CD4-positive, alpha-beta T cell treated with Interleukin-17A for 4 hours (primary cell): ENCODE measurements at regions not wholly inside any gene's neighbourhood (a gene's known extent, or its start where the extent isn't known, plus 50 kb on each side); places are given as distances from the start of the nearest gene placed in this dataset.
"Not testable (repeated sequence)": the region's sequence is repeated elsewhere in the genome, so short reads cannot be mapped to it uniquely, and the experiment has no call there.

Experiments used
- DNase-seq: peaks from one replicate; pipeline ENCODE4 v3.0.0-alpha.2; 2020; ENCODE audit warnings: mixed read lengths

GRCh38 chr10:94238006-94238617, 124.6 kb downstream of the NOC3L start:
- no peak for DNase-seq

GRCh38 chr10:94239696-94240095, 123.0 kb downstream of the NOC3L start:
- no peak for DNase-seq

DNA sequence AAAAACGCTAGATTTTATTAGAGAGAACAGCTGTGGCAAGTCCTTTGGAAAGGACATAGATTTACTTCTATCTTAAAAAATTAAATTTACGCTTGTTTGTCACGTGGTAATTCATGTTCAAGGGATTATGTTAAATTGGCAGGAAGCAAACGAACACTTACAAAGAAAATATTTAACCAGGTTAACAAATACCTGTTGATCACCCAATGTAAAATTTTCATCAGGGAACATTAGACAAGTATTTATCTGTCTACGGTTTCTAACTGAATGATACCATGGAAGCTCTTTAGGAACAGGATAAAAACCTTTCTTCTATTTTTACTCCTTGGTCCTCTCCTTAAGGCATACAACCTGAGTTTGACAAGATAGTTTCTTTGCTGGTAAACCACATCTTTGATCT, 122.2 kb downstream of the NOC3L start:
- DNase-seq: no peak

- DNase-seq: no peak
Observed at GRCh38 chr10:94240901-94241300, 121.8 kb downstream of the NOC3L start.

GRCh38 chr10:94251098-94251497, 111.6 kb downstream of the NOC3L start:
- DNase-seq: no peak

GRCh38 chr10:94251568-94251967, 111.2 kb downstream of the NOC3L start:
- no peak for DNase-seq

GRCh38 chr10:94257407-94257806, 105.3 kb downstream of the NOC3L start:
- DNase-seq: not testable (repeated sequence)

DNA sequence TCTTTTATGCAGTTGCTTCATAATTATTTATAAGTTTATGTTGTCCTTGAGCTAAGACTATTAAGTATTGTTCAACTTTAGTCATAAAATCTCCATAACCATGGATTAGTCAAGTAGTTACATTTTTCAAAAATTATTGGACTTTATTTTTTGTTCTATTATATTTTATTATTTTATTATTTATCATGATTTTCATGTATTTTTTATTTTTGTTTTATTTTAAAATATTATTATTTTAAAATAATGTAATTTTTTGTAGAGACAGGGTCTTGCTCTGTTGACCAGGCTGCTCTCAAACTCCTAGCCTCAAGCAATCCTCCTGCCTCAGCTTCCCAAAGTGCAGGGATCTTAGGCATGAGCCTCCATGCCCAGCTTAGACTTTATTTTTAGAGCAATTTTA, 102.3 kb downstream of the NOC3L start:
- no peak for DNase-seq

GRCh38 chr10:94264085-94264484, 98.7 kb downstream of the NOC3L start:
- no peak for DNase-seq

GRCh38 chr10:94266091-94266490, 96.6 kb downstream of the NOC3L start:
- no peak for DNase-seq

DNA sequence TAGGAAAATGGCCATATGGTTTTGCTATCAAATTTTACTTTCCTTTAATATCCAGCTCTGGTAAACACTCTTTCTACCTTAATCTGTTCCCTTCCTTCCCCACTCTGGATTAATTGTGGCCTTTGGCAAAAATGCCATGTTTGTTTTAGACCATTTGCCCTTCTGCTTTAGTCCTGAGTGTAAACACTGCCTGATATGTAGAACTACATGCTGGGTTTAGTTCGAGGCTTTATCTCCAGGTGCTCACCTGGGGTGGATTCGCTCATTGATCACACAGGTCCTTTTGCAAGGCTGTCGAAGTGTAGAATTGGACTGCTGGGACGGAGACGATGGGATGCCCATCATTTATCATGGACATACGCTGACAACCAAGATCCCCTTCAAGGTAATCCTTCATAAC, 94.1 kb downstream of the NOC3L start:
- no peak for DNase-seq

DNA sequence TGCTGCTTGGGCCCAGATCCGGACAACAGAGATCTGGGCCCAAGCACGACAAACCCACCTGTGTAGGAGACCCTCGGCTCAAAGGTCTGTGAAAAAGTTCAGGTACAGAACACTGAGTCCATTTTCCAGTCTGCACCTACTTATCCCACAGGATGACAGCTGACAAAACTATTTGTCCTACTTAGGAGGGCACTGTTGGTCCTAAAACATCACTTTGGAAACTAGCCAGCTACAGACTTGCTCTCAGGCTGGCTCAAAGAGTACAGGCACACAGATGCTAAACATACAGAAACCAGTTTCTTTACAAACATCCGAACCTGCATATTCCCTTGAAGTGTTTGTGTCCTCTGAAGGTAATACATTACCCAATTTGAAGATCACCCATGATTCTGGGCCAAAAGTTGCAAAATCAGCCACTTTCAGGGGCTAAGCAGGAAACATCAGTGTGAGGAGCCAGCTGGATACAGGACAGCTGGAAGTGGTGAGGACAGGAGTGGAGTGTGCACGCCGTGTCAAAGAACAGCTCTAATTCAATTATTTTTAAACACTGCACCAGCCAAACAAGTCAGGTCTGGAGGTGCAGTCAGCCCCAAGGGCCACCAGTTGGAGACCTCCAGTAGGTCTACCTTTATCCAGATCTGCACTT, 88.5 kb downstream of the NOC3L start:
- DNase-seq: no peak

DNA sequence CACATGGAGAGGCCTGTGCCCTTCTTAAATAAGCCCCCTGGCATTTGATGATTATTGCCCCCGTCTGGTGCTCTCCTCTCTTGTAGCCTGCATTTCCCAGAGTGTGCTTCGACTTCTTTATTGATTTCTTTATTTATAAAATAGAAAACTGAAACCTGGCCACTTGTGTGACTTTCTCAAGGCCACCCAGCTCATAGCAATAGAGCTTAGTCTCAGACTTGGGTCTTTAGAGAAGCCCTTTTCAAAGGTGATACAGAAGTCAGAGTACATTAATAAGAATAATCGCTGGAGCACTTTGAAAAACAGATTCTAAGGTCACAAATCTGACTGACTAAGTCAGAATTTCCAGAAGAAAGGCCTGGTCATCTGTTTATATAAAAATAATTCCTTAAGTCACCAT, 86.6 kb downstream of the NOC3L start:
- no peak for DNase-seq

DNA sequence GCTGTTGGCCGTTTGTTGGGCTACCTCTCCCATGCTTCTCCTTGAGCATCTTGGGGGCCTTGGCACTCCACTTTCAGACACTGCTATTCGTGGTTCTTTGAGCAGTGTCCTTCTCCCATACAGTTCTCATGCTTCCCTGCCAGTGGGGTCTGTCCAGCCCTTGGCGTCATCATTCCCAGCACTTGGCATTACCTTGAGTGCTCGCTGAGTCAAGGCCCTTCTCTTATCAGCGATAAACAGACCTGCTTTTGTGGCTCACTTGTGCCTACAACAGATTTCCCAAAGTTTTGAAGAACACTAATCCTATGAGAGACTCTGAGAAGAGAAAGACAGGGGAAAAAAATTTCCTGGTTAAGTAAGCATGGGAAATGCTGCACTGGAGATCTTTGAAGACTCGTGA, 85.3 kb downstream of the NOC3L start:
- no peak for DNase-seq

DNA sequence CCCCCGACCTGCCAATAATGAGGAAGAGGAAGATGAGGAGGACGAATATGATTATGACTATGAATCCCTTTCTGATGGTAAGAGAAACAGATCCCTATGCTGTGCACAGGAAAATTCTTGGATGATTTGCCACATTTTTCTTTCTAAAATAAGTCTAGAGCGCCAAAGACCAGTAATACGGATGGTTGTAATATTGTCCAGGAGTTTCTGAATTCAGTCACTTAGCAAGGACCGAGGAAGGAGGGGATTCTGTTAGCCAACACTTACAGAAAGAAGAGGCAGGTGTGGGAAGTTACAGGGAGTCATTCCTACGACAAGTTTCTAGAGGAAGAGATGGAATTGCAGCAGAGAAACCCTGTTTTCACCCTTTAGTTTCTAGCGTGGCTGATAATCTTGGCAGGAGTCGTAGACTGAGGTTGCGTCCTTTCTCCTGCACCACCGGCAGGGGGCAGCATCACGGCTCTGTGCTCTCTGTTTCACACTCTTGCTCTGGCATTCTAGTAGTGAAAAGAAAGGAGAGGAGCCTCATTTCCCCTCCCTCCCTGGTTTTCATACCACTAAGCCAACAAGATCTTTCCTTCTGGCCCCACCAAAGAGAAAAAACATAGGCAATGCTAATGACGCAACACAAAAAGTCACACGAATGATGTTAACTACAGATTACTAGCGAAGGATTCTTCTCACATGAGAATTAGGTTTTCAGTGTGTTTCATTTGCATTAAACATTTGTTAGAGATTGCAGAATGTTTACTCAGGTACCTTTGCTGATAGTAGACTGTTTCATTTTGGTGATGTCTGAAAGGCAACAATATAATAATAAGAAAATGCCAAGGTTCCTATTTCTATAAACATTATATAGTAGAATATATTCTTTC, 82.7 kb downstream of the NOC3L start:
- DNase-seq: peak; percentile 63

DNA sequence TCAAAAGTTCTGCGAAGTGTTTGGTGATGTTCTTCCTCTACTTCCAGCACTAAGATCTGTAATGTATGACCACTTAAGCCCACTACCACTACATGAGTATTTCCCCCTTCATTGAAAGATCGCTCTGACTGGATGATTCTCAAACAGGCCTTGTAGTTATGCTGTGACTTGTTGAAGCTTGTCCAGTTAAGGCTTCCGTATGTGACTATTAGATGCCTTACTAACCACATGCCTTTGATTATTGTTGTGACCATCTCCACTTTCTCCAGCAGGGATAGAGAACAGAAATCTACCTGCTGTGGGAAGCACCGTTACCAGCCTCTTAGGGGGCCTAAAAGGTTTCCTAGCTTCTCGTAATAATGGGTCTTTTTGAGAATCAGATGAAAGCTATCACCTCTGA, 81.1 kb downstream of the NOC3L start:
- no peak for DNase-seq

- DNase-seq: no peak
Observed at GRCh38 chr10:94282369-94282768, 80.4 kb downstream of the NOC3L start.
